ENCODE measurements at regions not wholly inside any gene's neighbourhood (a gene's known extent, or its start where the extent isn't known, plus 50 kb on each side); places are given as distances from the start of the nearest gene placed in this dataset.
"Not testable (repeated sequence)": the region's sequence is repeated elsewhere in the genome, so short reads cannot be mapped to it uniquely, and the experiment has no call there.

- no peak for DNase-seq
Measured at GRCh38 chr5:33074548-33074947, 363.4 kb downstream of the NPR3 start.

- no peak for DNase-seq
Measured at GRCh38 chr5:33075731-33076130, 364.6 kb downstream of the NPR3 start.

- DNase-seq = no peak
Measured at GRCh38 chr5:33079548-33079947, 361.2 kb upstream of the TARS1 start.

DNA sequence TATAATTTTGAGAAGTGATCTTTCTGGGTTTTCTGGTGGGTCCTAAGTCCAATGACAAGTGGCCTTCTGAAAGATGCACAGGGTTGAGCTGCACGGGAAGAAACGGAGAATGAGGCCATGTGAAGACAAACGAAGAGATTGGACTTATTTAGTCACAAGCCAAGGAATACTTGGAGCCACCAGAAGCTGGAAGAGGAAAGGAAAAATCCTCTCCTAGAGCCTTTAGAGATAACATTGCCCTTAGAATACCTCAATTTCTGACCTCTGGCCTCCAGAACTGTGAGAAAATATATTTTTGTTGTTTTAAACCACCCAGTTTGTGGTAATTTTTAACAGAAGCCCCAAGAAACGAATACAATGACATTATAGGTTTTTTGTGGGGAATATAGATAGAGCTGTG lies 360.5 kb upstream of the TARS1 start:
- no peak for DNase-seq

DNA sequence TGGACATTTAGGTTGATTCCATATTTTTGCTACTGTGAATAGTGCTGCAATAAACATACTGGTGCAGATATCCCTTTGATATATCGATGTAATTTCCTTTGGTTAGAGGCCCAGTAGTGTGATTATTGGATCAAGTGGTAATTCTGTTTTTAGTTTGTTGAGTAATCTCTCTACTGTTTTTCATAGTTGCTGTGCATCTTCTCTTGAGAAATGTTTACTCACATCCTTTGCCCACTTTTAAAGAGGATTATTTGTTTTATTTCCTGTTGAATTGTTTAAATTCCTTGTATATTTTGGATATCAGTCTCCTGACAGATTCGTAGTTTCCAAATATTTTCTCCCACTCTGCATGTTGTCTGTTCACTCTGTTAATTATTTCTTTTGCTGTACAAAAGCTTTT lies 352.6 kb upstream of the TARS1 start:
- no peak for DNase-seq

DNA sequence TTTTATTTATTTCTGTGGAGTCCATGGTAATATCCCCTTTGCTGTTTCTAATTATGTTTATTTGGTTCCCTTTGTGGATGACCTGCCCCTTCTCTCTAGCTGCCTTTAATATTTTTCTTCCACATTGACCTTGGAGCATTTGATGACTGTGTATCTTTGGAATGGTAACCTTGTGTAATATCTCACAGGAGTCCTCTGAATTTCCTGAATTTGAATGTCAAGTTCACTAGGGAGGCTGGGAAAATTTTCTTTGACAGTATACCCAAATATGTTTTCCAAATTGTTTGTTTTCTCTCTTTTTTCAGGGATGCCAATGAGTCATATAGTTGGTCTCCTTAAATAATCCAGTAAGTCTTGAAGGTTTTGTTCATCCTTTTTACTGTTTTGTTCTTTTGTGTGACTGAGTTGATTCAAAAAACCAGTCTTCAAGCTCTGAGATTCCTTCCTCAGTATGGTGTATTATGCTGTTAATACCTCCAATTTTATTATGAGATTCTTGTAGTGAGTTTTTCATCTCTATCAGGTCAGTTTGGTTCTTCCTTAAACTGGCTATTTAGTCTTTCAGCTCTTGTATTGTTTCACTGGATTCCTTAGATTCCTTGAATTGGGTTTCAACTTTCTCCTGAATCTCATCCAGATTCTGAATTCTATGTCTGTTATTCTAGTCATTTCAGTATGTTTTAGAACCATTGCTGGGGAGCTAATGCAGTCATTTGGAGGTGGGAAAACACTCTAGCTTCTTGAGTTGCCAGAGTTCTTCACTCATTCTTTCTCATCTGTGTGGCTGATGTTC lies 349.0 kb upstream of the TARS1 start:
- DNase-seq = no peak

DNA sequence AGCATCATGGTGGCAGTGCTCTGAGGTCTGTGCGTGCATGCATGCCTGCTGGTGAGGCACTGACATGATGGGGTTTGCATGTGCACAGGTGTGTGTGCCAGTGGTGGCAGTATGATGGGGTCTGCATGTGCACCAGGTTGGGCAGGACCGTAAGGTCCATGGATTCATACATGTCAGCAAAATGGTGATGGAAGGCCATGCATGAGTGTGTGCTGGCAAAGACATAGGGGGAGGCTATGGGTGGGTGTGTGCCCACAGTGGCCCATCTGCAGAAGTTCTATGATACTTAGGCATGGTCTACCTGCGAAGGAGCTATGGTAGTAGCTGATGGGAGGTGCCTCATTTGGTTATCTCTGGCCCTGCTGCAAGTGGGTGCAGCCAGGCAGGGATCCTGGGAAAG lies 348.0 kb upstream of the TARS1 start:
- DNase-seq = no peak

GRCh38 chr5:33102551-33102950 lies 338.2 kb upstream of the TARS1 start:
- DNase-seq = no peak

DNA sequence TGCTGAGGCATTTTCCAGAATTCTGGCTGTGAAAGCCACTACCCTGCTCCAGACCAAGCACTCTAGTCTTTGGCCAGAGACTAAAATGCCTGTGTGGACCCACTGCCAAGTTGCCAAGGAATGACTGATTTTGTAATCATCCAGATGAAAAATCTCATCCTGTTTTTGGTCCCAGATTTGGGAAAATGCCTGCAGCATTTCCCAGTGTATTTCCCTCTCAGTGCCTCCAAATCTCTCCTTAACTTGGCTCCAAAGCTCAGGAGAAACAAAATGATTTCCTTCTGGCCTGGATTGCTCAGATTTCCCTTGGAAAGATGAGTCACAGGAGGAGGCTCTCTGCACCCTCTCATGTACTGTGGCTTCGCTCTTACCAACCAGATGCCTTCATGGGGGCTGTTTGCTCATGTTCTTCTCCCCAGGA lies 335.2 kb upstream of the TARS1 start:
- DNase-seq = no peak

DNA sequence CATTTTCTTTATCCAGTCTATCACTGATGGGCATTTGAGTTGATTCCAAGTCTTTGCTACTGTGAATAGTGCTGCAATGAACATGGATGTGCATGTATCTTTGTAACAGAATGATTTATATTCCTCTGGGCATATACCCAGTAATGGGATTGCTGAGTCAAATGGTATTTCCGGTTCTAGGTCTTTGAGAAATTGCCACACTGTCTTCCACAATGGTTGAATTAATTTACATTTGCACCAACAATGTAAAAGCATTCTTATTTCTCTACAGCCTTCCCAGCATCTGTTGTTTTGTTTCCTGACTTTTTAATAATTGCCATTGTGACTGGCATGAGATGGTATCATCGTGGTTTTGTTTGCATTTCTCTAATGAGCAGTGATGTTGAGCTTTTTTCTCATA lies 330.3 kb upstream of the TARS1 start:
- not testable (repeated sequence) for DNase-seq

- DNase-seq = no peak
Measured at GRCh38 chr5:33114361-33114760, 326.4 kb upstream of the TARS1 start.

GRCh38 chr5:33115467-33115866 lies 325.3 kb upstream of the TARS1 start:
- no peak for DNase-seq

DNA sequence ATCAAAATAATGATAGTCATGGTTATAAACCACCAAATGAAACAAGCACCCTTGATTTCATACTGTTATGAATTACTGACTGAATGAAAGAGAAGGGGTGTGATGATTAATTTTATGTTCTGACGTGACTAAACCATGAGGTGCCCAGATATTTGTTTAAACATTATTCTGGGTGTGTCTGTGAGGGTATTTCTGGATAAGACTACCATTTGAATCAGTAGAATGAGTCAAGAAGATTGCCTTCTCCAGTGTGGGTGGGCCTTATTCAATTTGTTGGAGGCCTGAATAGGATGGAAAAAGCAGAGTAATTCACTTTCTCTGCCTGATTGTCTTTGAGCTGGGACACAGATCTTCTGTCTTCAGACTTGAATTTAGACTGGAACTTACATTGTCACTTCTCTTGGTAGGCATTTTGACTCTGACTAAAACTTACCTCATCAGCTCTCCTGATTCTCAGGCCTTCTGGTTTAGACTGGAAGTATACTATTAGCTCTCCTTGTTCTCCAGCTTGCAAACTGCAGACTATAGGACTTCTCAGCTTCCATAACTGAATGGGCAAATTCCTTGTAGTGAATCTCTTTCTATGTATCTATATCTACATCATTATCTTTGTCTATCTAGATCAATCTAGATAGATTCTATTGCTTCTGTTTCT lies 321.9 kb upstream of the TARS1 start:
- no peak for DNase-seq

GRCh38 chr5:33120671-33121070 lies 320.1 kb upstream of the TARS1 start:
- DNase-seq = no peak

- DNase-seq = no peak
Measured at GRCh38 chr5:33129309-33129708, 311.5 kb upstream of the TARS1 start.

GRCh38 chr5:33136785-33137184 lies 304.0 kb upstream of the TARS1 start:
- no peak for DNase-seq

- not testable (repeated sequence) for DNase-seq
Measured at GRCh38 chr5:33138145-33138544, 302.6 kb upstream of the TARS1 start.

DNA sequence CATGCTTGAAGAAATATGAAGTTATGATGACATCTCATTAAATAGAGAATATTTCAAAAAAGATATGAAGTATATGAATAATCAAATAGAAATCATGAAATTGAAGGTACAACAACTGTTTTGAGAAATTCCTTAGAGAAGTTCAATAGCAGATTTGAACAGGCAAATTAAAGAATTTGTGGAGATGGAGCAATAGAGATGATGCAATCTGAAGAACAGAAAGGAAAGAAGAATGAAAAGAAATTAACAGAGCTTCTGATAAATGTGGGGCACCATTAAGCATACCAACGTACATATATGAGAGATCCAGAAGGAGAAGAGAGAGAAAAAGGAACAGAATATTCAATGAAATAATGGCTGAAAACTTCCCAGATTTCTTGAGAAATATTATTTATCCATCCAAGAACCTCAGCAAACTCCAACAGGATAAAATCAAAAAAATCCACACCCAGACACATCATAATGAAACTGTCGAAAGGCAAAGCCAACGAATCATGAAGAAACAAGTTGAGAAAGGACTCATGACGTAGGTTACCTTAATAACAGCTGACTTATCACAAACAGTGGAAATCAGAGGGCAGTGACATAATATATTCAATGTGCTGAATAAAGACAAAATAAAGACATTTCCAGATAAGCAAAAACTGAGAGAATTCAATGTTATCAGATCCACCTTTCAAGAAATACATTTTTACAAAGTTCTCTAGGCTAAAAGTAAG lies 297.2 kb upstream of the TARS1 start:
- no peak for DNase-seq

GRCh38 chr5:33146881-33147280 lies 293.9 kb upstream of the TARS1 start:
- no peak for DNase-seq

DNA sequence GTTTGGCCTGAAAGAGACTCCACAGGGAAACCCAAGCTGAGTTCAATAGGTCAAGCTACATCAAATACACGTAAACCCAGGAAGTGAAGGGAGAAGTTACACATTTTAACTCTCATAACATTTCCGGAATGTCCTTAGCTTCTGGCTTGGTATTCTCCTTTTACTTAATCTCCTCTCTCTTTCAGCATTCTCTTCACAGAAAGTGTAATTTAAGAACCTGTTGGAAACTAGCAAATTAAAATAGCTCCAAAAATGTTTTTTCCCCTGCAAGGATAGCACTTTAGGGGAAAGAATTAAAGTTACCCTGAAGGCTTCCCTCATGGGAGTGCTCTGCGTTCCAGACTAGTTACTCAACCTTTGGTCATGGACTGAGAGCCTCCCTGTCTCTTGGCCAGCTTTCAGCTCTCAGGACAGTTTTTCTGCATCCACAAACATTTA lies 292.7 kb upstream of the TARS1 start:
- no peak for DNase-seq

DNA sequence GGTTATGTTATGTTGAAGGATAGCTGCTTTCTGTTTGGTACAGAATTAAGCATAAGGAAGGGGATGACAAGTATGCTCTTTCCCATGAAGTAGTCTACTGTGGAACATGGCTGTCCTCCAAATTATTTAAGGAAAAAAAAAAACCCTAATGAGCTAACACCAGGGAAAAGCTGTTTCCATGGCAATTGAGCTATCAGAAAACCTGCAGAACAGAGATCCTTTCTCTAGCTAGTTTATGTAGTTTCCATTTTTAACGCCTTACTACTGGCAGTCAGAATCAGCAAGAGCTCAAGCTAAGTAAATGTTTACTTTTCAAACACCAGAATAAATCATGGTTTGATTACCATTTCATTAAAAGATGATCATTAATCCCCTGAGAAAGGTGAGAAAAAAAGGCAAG lies 287.4 kb upstream of the TARS1 start:
- DNase-seq = no peak

- DNase-seq = no peak
Measured at GRCh38 chr5:33153831-33154230, 286.9 kb upstream of the TARS1 start.

DNA sequence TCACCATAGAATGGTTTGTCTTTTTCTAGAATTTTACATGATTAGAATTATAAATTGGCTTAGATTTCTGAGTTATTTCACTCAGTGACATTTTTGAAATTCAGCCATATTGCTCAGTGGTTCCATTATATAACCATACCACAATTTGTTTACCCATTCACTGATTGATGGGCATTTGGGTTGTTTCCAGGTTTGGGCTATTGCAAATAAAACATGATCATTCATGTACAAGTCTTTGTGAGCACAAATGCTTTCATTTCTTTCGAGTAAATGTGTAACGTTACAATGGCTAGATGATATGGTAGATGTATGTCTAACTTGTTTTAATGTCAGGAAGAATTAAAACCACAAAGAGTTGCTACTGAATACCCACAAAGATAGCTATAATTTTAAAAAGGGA lies 279.9 kb upstream of the TARS1 start:
- DNase-seq = no peak

GRCh38 chr5:33161421-33161820 lies 279.3 kb upstream of the TARS1 start:
- no peak for DNase-seq

All from hematopoietic multipotent progenitor cell treated with erythropoietin and hydrocortisone succinate and interleukin-3 and kit ligand, for 4 days (in vitro differentiated cells).